ENCODE measurements at regions not wholly inside any gene's neighbourhood (a gene's known extent, or its start where the extent isn't known, plus 50 kb on each side); places are given as distances from the start of the nearest gene placed in this dataset.
"Not testable (repeated sequence)": the region's sequence is repeated elsewhere in the genome, so short reads cannot be mapped to it uniquely, and the experiment has no call there.

DNA sequence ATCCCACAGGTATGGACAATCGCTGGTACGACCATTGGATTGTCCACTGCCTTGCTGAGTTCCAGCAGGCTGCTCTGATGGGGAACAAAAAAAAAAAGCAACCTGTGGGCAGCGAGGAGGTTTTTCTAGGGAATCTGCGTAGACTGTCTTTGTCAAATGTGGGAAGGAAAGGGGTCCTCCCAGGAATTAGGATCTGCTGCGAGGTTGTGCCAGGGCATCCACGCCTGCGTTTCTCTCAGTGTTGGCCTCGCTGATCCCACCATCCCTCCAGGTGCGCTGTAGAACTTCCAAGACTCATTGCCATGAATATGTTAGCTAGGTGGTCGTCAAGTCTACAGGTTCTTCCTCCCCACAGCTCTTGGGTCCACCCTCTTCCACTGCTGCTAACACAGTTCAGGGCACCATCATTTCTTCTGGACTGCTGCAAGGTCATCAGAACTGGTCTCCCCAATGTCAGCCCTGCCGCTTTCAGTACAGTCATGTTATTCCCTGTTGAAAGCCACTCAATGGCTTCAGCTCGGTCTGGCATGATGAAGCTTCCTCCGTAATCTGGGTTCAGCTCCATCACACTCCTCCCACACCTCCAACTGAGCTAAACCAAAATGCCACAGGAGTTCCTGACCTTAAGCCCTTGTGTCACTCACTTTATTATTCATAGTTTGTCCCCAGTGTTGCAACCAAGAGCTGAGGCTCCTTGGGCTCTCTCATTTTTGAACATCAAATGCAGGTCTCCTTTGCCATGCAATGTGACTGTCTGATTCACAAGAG is 79.5 kb upstream of the DMRT1 start:
- DNase-seq (ENCODE audit: low spot score): no peak

DNA sequence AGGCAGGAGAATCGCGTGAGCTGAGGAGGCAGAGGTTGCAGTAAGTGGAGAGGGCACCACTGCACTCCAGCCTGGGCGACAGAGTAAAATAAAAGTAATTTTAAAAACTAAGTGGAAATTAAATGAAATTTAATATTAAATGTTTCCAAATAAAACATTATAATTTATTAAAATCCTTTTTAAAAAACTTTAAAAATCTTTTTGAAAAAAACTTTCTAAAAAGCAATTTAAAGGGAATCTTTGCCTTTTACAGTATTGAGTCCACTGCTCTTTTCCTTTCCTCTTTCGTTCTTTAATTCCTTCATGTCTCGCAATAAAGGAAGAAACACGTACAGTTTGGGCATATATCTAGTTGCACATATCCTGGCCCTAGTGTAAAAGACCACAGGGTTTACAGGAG is 77.8 kb upstream of the DMRT1 start:
- DNase-seq (ENCODE audit: low spot score): no peak

DNA sequence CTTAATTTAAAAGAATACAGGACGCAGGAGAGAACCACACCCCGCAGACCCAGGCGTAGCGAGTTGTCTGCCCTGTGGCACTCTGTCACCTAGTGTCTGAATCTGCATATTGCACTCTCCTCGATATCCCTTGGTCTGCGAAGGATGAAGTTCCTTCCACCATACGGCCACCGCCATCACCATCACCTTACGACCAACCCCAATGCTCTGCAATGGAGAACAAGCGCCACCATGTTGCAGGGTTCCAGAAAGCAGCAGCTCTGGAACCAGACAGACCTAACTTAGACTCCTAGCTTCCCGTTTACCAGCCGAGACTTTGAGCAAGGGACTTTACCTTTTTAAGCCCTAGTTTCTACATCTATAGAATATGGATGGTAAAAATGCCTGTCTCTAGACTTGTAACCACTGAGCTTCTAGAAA is 77.4 kb upstream of the DMRT1 start:
- peak; percentile 85 for DNase-seq (ENCODE audit: low spot score)

DNA sequence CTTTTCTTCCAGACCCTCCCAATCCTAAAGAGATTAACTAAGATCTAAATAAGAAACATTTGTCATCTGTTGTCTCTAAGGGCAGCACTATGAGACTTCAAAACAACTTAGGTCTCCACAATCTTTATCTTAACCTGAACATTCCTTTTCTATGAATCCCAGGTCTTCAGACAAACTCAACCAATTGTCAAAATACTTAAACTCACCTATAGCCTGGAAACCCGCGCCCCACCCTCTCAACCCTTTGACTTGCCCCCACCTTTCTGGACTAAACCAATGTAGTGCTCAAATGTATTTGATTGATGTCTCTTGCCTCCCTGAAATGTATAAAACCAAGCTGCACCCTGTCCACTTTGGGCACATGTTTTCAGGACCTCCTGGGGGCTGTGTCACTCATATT is 76.5 kb upstream of the DMRT1 start:
- DNase-seq (ENCODE audit: low spot score): no peak

DNA sequence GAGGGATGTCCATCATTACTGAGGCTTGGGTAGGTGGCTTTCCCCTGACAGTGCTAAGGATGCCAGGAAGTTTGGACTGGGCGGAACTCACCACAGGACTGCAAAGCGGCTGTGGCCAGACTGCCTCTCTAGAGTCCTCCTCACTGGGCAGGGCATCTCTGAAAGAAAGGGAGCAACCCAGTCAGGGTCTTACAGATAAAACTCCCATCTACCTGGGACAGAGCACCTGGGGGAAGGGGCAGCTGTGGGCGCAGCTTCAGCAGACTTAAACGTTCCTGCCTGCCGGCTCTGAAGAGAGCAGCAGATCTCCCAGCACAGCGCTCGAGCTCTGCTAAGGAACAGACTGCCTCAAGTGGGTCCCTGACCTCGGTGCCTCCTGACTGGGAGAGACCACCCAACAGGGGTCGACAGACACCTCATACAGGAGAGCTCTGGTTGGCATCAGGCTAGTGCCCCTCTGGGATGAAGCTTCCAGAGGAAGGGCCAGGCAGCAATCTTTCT is 74.4 kb upstream of the DMRT1 start:
- not testable (repeated sequence) for DNase-seq (ENCODE audit: low spot score)

DNA sequence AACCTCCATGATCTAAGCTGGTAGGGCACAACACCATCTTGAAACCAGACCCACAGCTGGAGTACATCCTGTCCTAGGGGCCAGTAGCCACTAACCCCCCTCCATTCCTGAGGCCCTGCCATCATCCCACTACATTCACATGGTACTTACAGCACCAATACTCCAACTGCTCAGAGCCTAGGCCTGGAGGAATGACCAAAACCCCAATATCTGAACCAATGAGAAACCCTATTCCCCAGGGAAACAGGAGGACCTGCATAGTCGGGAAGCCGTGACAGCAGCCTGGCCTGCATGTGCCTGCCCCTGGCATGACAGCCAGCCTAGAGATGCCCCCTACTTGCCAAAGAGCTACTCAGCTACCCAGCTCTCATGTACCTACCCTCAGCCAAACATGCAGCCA is 65.4 kb upstream of the DMRT1 start:
- DNase-seq (ENCODE audit: low spot score): no peak

DNA sequence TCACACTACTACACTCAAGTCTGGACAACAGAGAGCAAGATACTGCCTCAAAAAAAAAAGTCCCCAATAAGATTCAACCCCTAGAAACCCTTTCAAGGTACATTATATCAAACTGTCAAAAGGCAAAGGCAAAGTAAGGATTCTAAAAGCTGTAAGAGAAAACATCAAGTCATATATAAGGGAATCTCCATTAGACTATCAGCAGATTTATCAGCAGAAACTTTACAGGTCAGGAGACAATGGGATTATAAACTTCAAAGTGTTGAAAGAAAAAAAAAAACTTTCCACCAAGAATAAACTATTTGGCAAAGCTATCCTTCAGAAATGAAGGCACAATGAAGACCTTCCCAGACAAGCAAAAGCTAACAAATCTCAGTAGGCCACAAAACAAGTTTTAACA is 63.5 kb upstream of the DMRT1 start:
- DNase-seq (ENCODE audit: low spot score): no peak

DNA sequence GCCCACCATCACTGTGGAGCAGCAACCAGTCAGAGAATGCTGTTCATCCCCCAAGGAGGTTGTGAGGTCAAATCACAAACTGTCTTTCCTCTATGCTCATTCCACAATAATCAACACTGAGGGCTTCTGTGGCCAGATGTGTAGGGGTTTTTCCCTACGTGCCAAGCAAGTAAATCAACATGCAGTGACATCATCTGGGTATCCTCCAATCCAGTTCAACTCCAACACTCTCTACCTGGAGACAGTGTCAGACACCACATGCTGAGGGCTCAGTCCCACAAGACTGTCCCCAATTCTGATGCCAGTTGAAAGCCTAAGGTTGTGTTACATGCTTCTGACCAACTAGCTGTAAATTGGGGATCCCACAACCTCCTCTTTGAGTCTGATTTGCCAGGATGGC is 57.3 kb upstream of the DMRT1 start:
- DNase-seq (ENCODE audit: low spot score): no peak

DNA sequence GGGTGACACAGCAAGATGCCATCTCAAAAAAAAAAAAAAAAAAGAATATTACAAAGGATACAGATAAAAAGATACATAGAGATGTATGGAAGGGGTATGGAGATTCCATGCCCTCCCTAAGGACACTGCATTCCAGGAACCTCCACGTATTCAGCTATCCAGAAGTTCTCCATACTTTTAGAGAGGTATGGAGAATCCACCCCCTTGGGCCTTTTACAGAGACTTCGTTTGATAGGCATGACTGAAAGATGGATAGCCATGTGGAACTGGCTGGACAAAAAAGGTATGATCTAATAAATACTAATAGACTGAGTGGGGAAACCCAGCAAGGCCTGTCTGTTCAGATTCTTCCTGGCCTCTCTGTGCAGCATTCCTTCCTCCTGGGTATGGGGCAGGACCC is 56.6 kb upstream of the DMRT1 start:
- DNase-seq (ENCODE audit: low spot score): no peak

DNA sequence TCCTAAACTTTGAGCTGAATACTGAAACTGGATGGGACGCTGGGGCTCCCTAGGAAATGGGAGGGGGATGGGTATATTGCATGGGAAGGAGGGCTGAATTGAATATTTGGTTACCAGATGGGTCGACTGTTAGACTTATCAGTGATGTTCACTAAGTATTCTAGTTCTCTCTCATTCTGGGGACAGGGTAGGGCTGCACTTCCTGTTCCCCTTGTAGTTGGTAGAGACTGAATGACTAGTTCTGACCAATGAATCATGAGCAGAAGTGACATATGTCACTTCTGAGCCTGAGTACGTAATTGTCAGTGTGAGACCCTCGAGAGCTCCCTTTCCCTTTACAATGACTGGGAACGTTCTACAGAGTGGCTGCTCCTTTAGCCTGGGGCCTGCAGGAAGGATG is 55.5 kb upstream of the DMRT1 start:
- no peak for DNase-seq (ENCODE audit: low spot score)

DNA sequence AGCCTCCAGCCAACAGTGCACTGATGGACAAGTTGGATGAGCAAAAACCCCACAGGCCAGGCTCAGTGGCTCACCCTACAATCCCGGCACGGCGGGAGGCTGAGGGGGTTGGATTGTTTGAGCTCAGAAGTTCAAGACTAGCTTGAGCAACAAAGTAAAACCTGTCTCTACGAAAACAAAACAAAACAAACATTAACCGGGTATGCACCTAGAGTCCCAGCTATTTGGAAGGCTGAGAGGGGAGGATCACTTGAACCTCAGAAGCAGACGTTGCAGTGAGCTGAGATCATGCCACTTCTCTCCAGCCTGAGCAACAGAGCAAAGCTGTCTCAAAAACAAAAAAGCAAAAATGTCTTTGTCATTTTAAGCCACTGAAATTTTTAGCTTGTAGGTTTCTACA is 55.1 kb upstream of the DMRT1 start:
- DNase-seq (ENCODE audit: low spot score): no peak

DNA sequence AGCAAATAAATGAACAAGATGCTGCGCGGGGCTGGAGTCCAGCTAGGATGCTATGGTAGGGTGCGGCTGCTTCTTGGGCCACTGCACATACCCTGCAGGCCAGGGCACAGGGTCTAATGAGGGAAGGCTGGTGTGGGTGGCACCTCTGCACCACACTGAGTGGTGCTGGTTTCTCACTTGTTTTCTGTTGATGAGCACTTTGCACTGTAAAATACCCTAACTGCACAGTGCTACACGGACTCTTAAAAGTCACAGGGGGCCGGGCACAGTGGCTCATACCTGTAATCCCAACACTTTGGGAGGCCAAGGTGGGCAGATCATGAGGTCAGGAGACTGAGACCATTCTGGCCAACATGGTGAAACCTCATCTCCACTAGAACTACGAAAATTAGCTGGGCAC is 52.7 kb upstream of the DMRT1 start:
- DNase-seq (ENCODE audit: low spot score): no peak
